ENCODE measurements at regions not wholly inside any gene's neighbourhood (a gene's known extent, or its start where the extent isn't known, plus 50 kb on each side); places are given as distances from the start of the nearest gene placed in this dataset.

- no peak for TF ChIP-seq ZNF248 (tag by site-specific recombination; IDR thresholded peaks at IDR 0.05)
- TF ChIP-seq, protein P1, sequence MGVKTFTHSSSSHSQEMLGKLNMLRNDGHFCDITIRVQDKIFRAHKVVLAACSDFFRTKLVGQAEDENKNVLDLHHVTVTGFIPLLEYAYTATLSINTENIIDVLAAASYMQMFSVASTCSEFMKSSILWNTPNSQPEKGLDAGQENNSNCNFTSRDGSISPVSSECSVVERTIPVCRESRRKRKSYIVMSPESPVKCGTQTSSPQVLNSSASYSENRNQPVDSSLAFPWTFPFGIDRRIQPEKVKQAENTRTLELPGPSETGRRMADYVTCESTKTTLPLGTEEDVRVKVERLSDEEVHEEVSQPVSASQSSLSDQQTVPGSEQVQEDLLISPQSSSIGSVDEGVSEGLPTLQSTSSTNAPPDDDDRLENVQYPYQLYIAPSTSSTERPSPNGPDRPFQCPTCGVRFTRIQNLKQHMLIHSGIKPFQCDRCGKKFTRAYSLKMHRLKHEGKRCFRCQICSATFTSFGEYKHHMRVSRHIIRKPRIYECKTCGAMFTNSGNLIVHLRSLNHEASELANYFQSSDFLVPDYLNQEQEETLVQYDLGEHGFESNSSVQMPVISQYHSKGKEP (tag by site-specific recombination; IDR thresholded peaks at IDR 0.05), result no peak
Observed at GRCh38 chr20:40278673-40279072, 410.4 kb downstream of the MAFB start (continued).

- TF ChIP-seq ZNF596 (tag by site-specific recombination; IDR thresholded peaks at IDR 0.05) (no peak), REPIN1 (tag by site-specific recombination; IDR thresholded peaks at IDR 0.05; ENCODE audit: low read depth) (no peak), ZNF76 (tag by site-specific recombination; IDR thresholded peaks at IDR 0.05; ENCODE audit: borderline replicate concordance, low read depth) (no peak), GLI2 (tag by site-specific recombination; IDR thresholded peaks at IDR 0.05; ENCODE audit: borderline replicate concordance, low read depth) (no peak), ZBTB49 (tag by site-specific recombination; IDR thresholded peaks at IDR 0.05; ENCODE audit: low read depth) (no peak), ZNF518A (tag by site-specific recombination; conservative IDR thresholded peaks at IDR 0.05; ENCODE audit: low read depth) (no peak), ZNF146 (tag by site-specific recombination; IDR thresholded peaks at IDR 0.05) (no peak), MZF1 (tag by site-specific recombination; IDR thresholded peaks at IDR 0.05; ENCODE audit: borderline replicate concordance) (no peak), ZNF501 (tag by site-specific recombination; IDR thresholded peaks at IDR 0.05) (no peak), ZNF26 (tag by site-specific recombination; IDR thresholded peaks at IDR 0.05) (no peak), ZBTB26 (tag by site-specific recombination; optimal IDR thresholded peaks at IDR 0.05) (no peak), KLF16 (tag by site-specific recombination; IDR thresholded peaks at IDR 0.05) (no peak), ZNF24 (tag by site-specific recombination; IDR thresholded peaks at IDR 0.05) (no peak), ZNF610 (tag by site-specific recombination; IDR thresholded peaks at IDR 0.05; ENCODE audit: borderline replicate concordance) (no peak), ZNF133 (tag by site-specific recombination; IDR thresholded peaks at IDR 0.05) (no peak), ZNF423 (tag by site-specific recombination; IDR thresholded peaks at IDR 0.05) (no peak)
- TF ChIP-seq, protein P2, sequence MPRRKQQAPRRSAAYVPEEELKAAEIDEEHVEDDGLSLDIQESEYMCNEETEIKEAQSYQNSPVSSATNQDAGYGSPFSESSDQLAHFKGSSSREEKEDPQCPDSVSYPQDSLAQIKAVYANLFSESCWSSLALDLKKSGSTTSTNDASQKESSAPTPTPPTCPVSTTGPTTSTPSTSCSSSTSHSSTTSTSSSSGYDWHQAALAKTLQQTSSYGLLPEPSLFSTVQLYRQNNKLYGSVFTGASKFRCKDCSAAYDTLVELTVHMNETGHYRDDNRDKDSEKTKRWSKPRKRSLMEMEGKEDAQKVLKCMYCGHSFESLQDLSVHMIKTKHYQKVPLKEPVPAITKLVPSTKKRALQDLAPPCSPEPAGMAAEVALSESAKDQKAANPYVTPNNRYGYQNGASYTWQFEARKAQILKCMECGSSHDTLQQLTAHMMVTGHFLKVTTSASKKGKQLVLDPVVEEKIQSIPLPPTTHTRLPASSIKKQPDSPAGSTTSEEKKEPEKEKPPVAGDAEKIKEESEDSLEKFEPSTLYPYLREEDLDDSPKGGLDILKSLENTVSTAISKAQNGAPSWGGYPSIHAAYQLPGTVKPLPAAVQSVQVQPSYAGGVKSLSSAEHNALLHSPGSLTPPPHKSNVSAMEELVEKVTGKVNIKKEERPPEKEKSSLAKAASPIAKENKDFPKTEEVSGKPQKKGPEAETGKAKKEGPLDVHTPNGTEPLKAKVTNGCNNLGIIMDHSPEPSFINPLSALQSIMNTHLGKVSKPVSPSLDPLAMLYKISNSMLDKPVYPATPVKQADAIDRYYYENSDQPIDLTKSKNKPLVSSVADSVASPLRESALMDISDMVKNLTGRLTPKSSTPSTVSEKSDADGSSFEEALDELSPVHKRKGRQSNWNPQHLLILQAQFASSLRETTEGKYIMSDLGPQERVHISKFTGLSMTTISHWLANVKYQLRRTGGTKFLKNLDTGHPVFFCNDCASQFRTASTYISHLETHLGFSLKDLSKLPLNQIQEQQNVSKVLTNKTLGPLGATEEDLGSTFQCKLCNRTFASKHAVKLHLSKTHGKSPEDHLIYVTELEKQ (tag by site-specific recombination; IDR thresholded peaks at IDR 0.05; ENCODE audit: borderline replicate concordance), result no peak
- ChIA-PET POLR2A (no interaction called here), CTCF (interaction anchor here (0.8 kb wide), 1 partner anchor 25 kb away, joined by 3 read pairs; no protein-coding TSS in a partner anchor)
- Histone ChIP-seq H3K4me3 (ENCODE audit: low read depth, low read length) (no peak overlapping the region), H3K27ac (ENCODE audit: extremely low read depth, low read depth, low read length) (no peak overlapping the region), H3K9me3 (ENCODE audit: control insufficient read depth, insufficient read depth, low read depth, low read length) (no peaks in the 10 kb centered on the region), H3K4me1 (ENCODE audit: control insufficient read depth, insufficient read depth, low read length) (peaks cover 4% of the 10 kb centered on the region), H3K36me3 (ENCODE audit: control insufficient read depth in 2 of 2, insufficient read depth in 1 of 2, low read length in 2 of 2) (no peaks in the 10 kb centered on the region)
Observed at GRCh38 chr20:40276301-40276700, 412.7 kb downstream of the MAFB start.

Data from HEK293 (cell line).